PC-3 (cell line): ENCODE measurements at regions not wholly inside any gene's neighbourhood (a gene's known extent, or its start where the extent isn't known, plus 50 kb on each side); places are given as distances from the start of the nearest gene placed in this dataset.
A peak's percentile ranks its signal among the peaks of the same experiment; 100 is the strongest.

Experiments
- ATAC-seq: fragments of 200-7000 bp; cut with Tn5 transposase; 2 replicates; pipeline ENCODE4 v1.9.1; 2020; ENCODE audit warnings: mild to moderate bottlenecking, moderate library complexity
- BruUV-seq: library from RNA; stranded (reverse); fragments of 400-500 nt; replicated peaks from 2 replicates; lab custom pipeline; 2021; lab: Mats Ljungman, UMichigan
- CTCF ChIA-PET: fragments of 300-600 bp; sonication (Branson Sonifier 250); formaldehyde crosslinking; loops from one replicate; lab custom pipeline; 2022; ENCODE audit warnings: antibody characterized with exemption; lab: Charles Lee
- POLR2A ChIA-PET: fragments of 300-600 bp; sonication (Branson Sonifier 250); formaldehyde crosslinking; loops from one replicate; lab custom pipeline; 2022; ENCODE audit warnings: antibody characterized with exemption; ENCODE audit not compliant: unreplicated experiment; lab: Charles Lee
- DNase-seq: peaks from one replicate; pipeline ENCODE4 v3.0.0-alpha.2; 2015
- H2AFZ ChIP-seq: fragments of 300-600 bp; sonication (generic); 2 replicates; pipeline ENCODE4 v1.6.0; 2016; ENCODE audit warnings: antibody characterized with exemption, low read length
- H3F3A ChIP-seq: fragments of 300-600 bp; sonication (generic); one replicate; pipeline ENCODE4 v1.6.0; 2017; ENCODE audit warnings: antibody characterized with exemption, low read length, control low read depth, mild to moderate bottlenecking; ENCODE audit not compliant: unreplicated experiment
- H3K27ac ChIP-seq: fragments of 300-600 bp; sonication (generic); 2 replicates; pipeline ENCODE4 v1.5.1; 2016; ENCODE audit warnings: mild to moderate bottlenecking, low read length
- H3K27me3 ChIP-seq: fragments of 300-600 bp; sonication (generic); 2 replicates; pipeline ENCODE4 v1.6.1; 2016; ENCODE audit warnings: low read length, mixed read lengths
- H3K36me3 ChIP-seq: fragments of 300-600 bp; sonication (generic); 2 replicates; pipeline ENCODE4 v1.6.1; 2016; ENCODE audit warnings: low read depth, mixed run types, low read length, mixed read lengths
- H3K4me1 ChIP-seq: fragments of 300-600 bp; sonication (generic); 2 replicates; pipeline ENCODE4 v1.5.1; 2016; ENCODE audit warnings: low read length; ENCODE audit not compliant: insufficient read depth
- H3K4me2 ChIP-seq: fragments of 300-600 bp; sonication (generic); 2 replicates; pipeline ENCODE4 v1.6.0; 2016; ENCODE audit warnings: low read length
- H3K4me3 ChIP-seq: fragments of 300-600 bp; sonication (generic); 2 replicates; pipeline ENCODE4 v1.5.1; 2016; ENCODE audit warnings: mild to moderate bottlenecking, low read length, mixed read lengths
- H3K79me2 ChIP-seq: fragments of 300-600 bp; sonication (generic); 2 replicates; pipeline ENCODE4 v1.6.1; 2017; ENCODE audit warnings: low read length, mixed read lengths
- H3K9ac ChIP-seq: fragments of 300-600 bp; sonication (generic); 2 replicates; pipeline ENCODE4 v1.6.0; 2016; ENCODE audit warnings: mild to moderate bottlenecking, low read length
- H3K9me2 ChIP-seq: fragments of 300-600 bp; sonication (generic); replicated peaks from 2 replicates; pipeline ENCODE4 v1.6.1; 2016; ENCODE audit warnings: mixed run types, low read length, mixed read lengths
- H3K9me3 ChIP-seq: fragments of 300-600 bp; sonication (generic); 2 replicates; pipeline ENCODE4 v1.6.1; 2016; ENCODE audit warnings: low read length, mixed read lengths
- H4K20me1 ChIP-seq: fragments of 300-600 bp; sonication (generic); 2 replicates; pipeline ENCODE4 v1.6.1; 2016; ENCODE audit warnings: low read length, mixed read lengths
- CTCF ChIP-seq: fragments of 300-600 bp; sonication (generic); conservative IDR thresholded peaks from 2 replicates; pipeline ENCODE4 v1.5.1; 2017; ENCODE audit warnings: antibody characterized with exemption, low read depth, mild to moderate bottlenecking, low read length
- EZH2 ChIP-seq: fragments of 300-600 bp; sonication (generic); IDR thresholded peaks from one replicate; pipeline ENCODE4 v1.6.1; 2017; ENCODE audit warnings: antibody characterized with exemption, mild to moderate bottlenecking, low read length; ENCODE audit not compliant: unreplicated experiment
- EZH2phosphoT487 ChIP-seq: fragments of 300-600 bp; sonication (generic); IDR thresholded peaks from 2 replicates; pipeline ENCODE4 v1.6.1; 2018; ENCODE audit warnings: mild to moderate bottlenecking, antibody characterized with exemption, low read length, borderline replicate concordance
- intact Hi-C: fragments of 100-400 bp; cut with micrococcal nuclease; formaldehyde crosslinking; loops from 2 replicates; pipeline ENCODE4 v1.9.0; 2023

- Histone ChIP-seq H3K9me2 (no peaks in the 10 kb centered on the region), H3F3A (no peaks in the 10 kb centered on the region), H3K4me2 (no peak overlapping the region), H3K36me3 (no peaks in the 10 kb centered on the region), H3K4me3 (no peak overlapping the region), H3K9ac (no peak overlapping the region), H3K79me2 (no peaks in the 10 kb centered on the region), H4K20me1 (no peaks in the 10 kb centered on the region), H3K27me3 (no peaks in the 10 kb centered on the region), H3K27ac (no peak overlapping the region), H3K9me3 (no peaks in the 10 kb centered on the region), H2AFZ (no peak overlapping the region), H3K4me1 (peaks cover 4% of the 10 kb centered on the region; the same call in 1 of the 2 replicates)
- intact Hi-C loops: no loop called here
- DNase-seq (peak; percentile 29), ATAC-seq (no peak)
- no TSS peak for BruUV-seq
- POLR2A ChIA-PET: no interaction called here
- CTCF ChIA-PET: no interaction called here
- no peak for TF ChIP-seq CTCF
- no peak for TF ChIP-seq EZH2phosphoT487
- TF ChIP-seq EZH2: no peak
Observed at GRCh38 chr7:46058086-46058823, 137.2 kb upstream of the IGFBP3 start.

- Histone ChIP-seq H3K27me3 (no peaks in the 10 kb centered on the region), H3K9ac (no peak overlapping the region), H3K79me2 (no peaks in the 10 kb centered on the region), H3K9me3 (no peaks in the 10 kb centered on the region), H2AFZ (no peak overlapping the region), H3F3A (no peaks in the 10 kb centered on the region), H3K9me2 (no peaks in the 10 kb centered on the region), H3K4me3 (no peak overlapping the region), H3K4me1 (peaks cover 4% of the 10 kb centered on the region; the same call in 1 of the 2 replicates), H3K36me3 (no peaks in the 10 kb centered on the region), H3K27ac (no peak overlapping the region), H4K20me1 (no peaks in the 10 kb centered on the region), H3K4me2 (no peak overlapping the region)
- ChIA-PET CTCF (interaction anchor here (1.0 kb wide), 1 partner anchor 69 kb away, joined by 5 read pairs; no protein-coding TSS in a partner anchor), POLR2A (no interaction called here)
- no TSS peak for BruUV-seq
- TF ChIP-seq CTCF: no peak
- TF ChIP-seq EZH2phosphoT487: no peak
- no peak for TF ChIP-seq EZH2
- intact Hi-C loops: no loop called here
- ATAC-seq: no peak
- no peak for DNase-seq
Observed at GRCh38 chr7:46054915-46055314, 133.8 kb upstream of the IGFBP3 start.

GRCh38 chr7:46054272-46054671, 133.2 kb upstream of the IGFBP3 start:
- no peaks in the 10 kb centered on the region for H3K79me2 ChIP-seq
- no peak overlapping the region for H2AFZ ChIP-seq
- no peaks in the 10 kb centered on the region for H3K27me3 ChIP-seq
- H3K9me3 ChIP-seq: no peaks in the 10 kb centered on the region
- no peaks in the 10 kb centered on the region for H3K36me3 ChIP-seq
- no peaks in the 10 kb centered on the region for H3K9me2 ChIP-seq
- intact Hi-C loops: no loop called here
- CTCF ChIA-PET: interaction anchor here (0.7 to 1.0 kb wide), 2 partner anchors 68 to 120 kb away, joined by 3 to 5 read pairs; no protein-coding TSS in a partner anchor
- DNase-seq: no peak
- POLR2A ChIA-PET: no interaction called here
- H3K4me1 ChIP-seq: peaks cover 4% of the 10 kb centered on the region; the same call in 1 of the 2 replicates
- H3K27ac ChIP-seq: no peak overlapping the region
- H3F3A ChIP-seq: no peaks in the 10 kb centered on the region
- no peaks in the 10 kb centered on the region for H4K20me1 ChIP-seq
- no peak overlapping the region for H3K4me3 ChIP-seq
- TF ChIP-seq EZH2phosphoT487 (no peak), CTCF (no peak), EZH2 (no peak)
- BruUV-seq: no TSS peak
- ATAC-seq: no peak
- H3K9ac ChIP-seq: no peak overlapping the region
- H3K4me2 ChIP-seq: no peak overlapping the region
